PFSK-1 (cell line): ENCODE measurements at regions not wholly inside any gene's neighbourhood (a gene's known extent, or its start where the extent isn't known, plus 50 kb on each side); places are given as distances from the start of the nearest gene placed in this dataset.

Experiments used
- FOXP2 ChIP-seq: optimal IDR thresholded peaks from 2 replicates; pipeline ENCODE3; 2011; ENCODE audit warnings: borderline replicate concordance, control low read depth, inconsistent platforms; ENCODE audit not compliant: insufficient read depth; ENCODE audit errors: extremely low read length, extremely low read depth
- POLR2AphosphoS5 ChIP-seq: IDR thresholded peaks from 2 replicates; pipeline ENCODE4 v1.6.1; 2012; ENCODE audit warnings: low read depth, mild to moderate bottlenecking, control low read depth, low read length, moderate library complexity
- SIN3A ChIP-seq: IDR thresholded peaks from 2 replicates; pipeline ENCODE4 v1.6.1; 2012; ENCODE audit warnings: mild to moderate bottlenecking, low read length, moderate library complexity, borderline replicate concordance; ENCODE audit not compliant: insufficient read depth
- TAF1 ChIP-seq: IDR thresholded peaks from 2 replicates; pipeline ENCODE4 v1.6.1; 2012; ENCODE audit warnings: low read length, control low read depth, borderline replicate concordance; ENCODE audit not compliant: insufficient read depth
- TF ChIP-seq, protein P1 (sequence below), 2 experiments: IDR thresholded peaks; 2 replicates each; pipeline versions ENCODE4 v1.6.1 to v1.8.0; 2011 to 2012; ENCODE audit warnings: low read depth in 2 of 2, low read length in 2 of 2, control low read depth in 1 of 2, inconsistent platforms in 1 of 2, mild to moderate bottlenecking in 1 of 2, moderate library complexity in 1 of 2; ENCODE audit not compliant: insufficient read depth in 1 of 2

DNA sequence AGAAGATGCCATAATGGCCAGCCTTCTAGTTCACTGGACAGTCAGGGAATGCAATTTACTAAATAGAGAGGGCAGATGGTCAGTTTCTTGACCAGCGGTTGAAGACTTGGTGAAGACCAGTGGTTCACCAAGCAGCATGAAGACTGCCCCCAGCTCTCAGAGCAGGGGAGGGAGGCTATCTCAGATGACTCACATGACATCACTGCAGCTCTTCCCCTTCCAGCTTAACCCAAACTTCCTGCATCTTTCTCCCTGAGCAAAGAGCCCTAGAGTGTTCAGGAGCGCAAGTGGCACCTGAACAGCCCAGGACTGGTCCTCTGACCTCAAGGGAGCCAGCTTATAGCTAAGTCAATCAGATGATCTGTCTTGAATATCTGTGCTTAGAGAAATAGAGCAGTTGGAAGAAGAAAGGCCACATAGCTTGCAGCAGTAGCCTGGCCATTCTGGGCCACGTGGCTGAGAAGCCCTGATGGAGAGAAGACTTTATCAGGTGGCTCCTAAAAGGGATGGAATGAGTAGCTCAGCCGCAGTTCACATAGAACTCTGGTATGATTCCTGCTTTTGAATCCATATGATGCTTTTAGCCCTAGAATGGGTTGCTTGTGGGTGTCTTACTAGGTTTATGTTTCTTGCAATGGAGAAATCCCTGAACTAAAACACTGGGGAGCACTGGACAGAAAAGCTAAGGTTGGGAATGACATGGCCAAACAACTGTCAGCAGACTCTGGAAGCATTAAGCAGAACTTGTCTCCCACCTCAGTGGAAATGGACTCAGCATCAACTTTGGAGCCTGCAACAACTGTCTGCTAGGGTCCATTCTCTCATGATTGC, 392.1 kb upstream of the CCL2 start:
- TF ChIP-seq TAF1 (no peak), SIN3A (no peak), FOXP2 (no peak)

DNA sequence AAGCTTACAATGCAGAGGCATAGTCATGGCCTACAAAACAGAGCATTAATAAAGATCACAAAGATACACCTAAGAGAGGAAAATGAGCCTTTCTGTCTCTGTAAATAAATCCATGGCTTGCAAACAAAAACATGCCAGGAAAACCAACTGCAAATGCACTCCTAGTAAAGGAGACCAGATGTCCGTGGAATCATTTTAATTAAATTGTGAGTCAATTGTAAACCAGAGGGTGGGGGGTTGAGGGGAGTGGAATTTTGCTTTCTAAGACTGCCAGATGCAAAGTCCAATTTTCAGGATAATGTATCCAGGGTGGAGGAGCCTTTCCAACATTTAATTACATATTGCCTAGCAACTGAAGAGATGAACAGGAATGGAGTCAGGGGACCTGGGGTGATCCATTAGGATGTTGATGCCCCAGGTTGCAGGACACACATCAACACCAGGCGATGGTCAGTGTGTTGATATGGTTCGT, 390.3 kb upstream of the CCL2 start:
- TF ChIP-seq, protein P1, sequence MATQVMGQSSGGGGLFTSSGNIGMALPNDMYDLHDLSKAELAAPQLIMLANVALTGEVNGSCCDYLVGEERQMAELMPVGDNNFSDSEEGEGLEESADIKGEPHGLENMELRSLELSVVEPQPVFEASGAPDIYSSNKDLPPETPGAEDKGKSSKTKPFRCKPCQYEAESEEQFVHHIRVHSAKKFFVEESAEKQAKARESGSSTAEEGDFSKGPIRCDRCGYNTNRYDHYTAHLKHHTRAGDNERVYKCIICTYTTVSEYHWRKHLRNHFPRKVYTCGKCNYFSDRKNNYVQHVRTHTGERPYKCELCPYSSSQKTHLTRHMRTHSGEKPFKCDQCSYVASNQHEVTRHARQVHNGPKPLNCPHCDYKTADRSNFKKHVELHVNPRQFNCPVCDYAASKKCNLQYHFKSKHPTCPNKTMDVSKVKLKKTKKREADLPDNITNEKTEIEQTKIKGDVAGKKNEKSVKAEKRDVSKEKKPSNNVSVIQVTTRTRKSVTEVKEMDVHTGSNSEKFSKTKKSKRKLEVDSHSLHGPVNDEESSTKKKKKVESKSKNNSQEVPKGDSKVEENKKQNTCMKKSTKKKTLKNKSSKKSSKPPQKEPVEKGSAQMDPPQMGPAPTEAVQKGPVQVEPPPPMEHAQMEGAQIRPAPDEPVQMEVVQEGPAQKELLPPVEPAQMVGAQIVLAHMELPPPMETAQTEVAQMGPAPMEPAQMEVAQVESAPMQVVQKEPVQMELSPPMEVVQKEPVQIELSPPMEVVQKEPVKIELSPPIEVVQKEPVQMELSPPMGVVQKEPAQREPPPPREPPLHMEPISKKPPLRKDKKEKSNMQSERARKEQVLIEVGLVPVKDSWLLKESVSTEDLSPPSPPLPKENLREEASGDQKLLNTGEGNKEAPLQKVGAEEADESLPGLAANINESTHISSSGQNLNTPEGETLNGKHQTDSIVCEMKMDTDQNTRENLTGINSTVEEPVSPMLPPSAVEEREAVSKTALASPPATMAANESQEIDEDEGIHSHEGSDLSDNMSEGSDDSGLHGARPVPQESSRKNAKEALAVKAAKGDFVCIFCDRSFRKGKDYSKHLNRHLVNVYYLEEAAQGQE (IDR thresholded peaks at IDR 0.05; ENCODE audit: insufficient read depth in 1 of 2, low read depth in 2 of 2, low read length in 2 of 2), result no peak
- TF ChIP-seq POLR2AphosphoS5 (no peak), FOXP2 (no peak), SIN3A (no peak), TAF1 (no peak)

DNA sequence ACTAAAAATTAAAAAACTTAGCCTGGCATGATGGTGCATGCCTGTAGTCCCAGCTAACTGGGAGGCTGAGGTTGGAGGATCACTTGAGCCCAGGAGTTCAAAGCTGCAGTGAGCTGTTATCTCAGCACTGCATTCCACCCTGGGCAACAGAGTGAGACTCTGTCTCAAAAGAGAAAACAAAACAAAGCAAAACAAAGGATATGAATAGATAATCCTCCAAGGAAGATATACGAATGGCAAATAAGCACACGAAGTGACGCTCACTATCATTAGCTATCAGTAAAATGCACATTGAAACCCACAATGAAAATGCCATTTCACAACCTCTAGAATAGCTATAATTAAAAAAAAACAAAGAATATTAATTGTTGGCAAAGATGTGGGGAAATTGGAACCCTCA, 386.2 kb upstream of the CCL2 start:
- TF ChIP-seq POLR2AphosphoS5 (no peak), FOXP2 (no peak), TAF1 (no peak), SIN3A (no peak)
- TF ChIP-seq, protein P1 (IDR thresholded peaks at IDR 0.05; ENCODE audit: insufficient read depth in 1 of 2, low read depth in 2 of 2, low read length in 2 of 2), result no peak

DNA sequence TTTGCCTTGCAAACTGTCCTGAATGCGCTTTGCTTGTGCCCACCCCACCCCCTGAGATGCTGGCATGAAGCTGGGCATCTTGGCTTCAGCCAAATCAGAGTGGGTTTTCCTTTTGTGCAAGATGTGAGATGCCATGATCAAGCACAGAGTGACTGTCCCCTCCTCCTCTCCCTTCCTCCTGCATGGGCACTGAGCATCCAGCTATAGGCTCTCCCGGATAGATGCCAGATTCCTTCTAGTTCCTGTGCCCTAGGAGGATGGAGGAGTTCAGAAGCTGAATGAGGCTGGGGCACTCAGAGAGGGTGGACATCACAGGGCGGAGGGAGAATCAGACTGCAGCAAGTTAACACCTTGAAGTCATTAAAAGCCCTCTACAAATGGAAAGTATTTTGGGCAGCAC, 384.1 kb upstream of the CCL2 start:
- no peak for TF ChIP-seq TAF1
- TF ChIP-seq, protein P1 (IDR thresholded peaks at IDR 0.05; ENCODE audit: insufficient read depth in 1 of 2, low read depth in 2 of 2, low read length in 2 of 2), result no peak

DNA sequence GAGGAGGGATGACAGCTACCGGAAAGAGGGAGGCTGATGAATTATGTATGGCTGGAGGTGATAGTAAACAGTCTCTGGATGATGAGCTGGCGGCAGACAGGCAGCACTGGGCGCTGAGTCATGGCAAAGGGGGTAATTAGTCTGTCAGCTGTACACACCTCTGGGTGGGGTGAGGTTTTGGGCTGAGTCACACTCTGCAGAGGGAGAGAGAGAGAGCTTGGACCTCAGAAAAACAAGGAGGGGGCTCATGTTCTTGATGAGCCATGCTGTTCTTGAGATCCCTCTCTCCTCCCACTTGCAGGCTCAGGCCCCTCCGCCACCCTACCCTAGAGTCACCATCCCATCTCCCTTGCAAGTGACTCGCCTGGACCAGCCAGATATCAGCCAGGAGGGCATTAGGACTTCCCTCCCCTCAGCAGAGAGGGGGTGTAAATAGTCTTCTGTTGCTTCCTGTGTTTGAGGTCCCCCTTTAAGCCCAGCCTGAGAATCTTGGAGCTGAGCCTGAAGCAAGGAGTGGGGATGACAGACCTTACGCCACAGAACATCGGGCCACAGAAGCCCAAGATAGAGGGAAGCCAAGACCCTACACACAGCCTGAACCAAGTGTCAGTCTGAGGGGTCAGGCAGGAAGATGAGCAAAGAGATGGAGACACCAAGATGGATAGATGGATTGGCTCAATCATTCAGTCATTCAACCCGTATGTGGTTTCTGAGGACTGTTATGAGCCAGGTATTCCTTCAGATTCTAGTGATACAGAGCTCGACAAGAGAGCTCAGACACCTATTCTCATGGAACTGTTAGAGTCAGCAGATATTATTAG, 383.2 kb upstream of the CCL2 start:
- TF ChIP-seq, protein P1 (IDR thresholded peaks at IDR 0.05; ENCODE audit: insufficient read depth in 1 of 2, low read depth in 2 of 2, low read length in 2 of 2), result no peak
- no peak for TF ChIP-seq SIN3A
- TF ChIP-seq FOXP2, result no peak
- TF ChIP-seq TAF1, result no peak
- no peak for TF ChIP-seq POLR2AphosphoS5
